Thymus (tissue), 11 donors: ENCODE measurements at regions not wholly inside any gene's neighbourhood (a gene's known extent, or its start where the extent isn't known, plus 50 kb on each side); places are given as distances from the start of the nearest gene placed in this dataset.

Experiments
- DNase-seq, 9 donors: peaks; one replicate each; pipeline ENCODE4 v3.0.0-alpha.2; 2013; ENCODE audit warnings: low spot score in 9 of 9, low read depth in 6 of 9, missing footprints in 1 of 9
- H3K27ac ChIP-seq, 2 donors: one replicate each; pipeline ENCODE4 v1.5.1; 2013; ENCODE audit warnings: control low read depth in 1 of 2, low read depth in 1 of 2, low read length in 1 of 2, mild to moderate bottlenecking in 1 of 2, moderate library complexity in 1 of 2
- H3K27me3 ChIP-seq, 2 donors: one replicate each; pipeline ENCODE4 v1.5.1; 2013; ENCODE audit warnings: low read length in 1 of 2; ENCODE audit not compliant: control insufficient read depth in 2 of 2, insufficient read depth in 1 of 2
- H3K36me3 ChIP-seq, 2 donors: one replicate each; pipeline ENCODE4 v1.5.1; 2013; ENCODE audit warnings: low read length in 1 of 2, mild to moderate bottlenecking in 1 of 2, moderate library complexity in 1 of 2; ENCODE audit not compliant: control insufficient read depth in 2 of 2, insufficient read depth in 2 of 2
- H3K4me1 ChIP-seq, 2 donors: one replicate each; pipeline ENCODE4 v1.5.1; 2013; ENCODE audit warnings: low read length in 2 of 2; ENCODE audit not compliant: control insufficient read depth in 2 of 2, insufficient read depth in 2 of 2
- H3K4me3 ChIP-seq, 2 donors: one replicate each; pipeline ENCODE4 v1.5.1; 2013; ENCODE audit warnings: low read length in 2 of 2, control low read depth in 1 of 2, mild to moderate bottlenecking in 1 of 2
- H3K9me3 ChIP-seq, 2 donors: one replicate each; pipeline ENCODE4 v1.5.1; 2013; ENCODE audit warnings: low read length in 1 of 2, mild to moderate bottlenecking in 1 of 2; ENCODE audit not compliant: control insufficient read depth in 2 of 2, insufficient read depth in 1 of 2
- WGBS: extraction: QIAGEN DNeasy Blood & Tissue Kit; methylation state at CpG from one replicate; pipeline ENCODE4 v1.1.7; 2013; 5-methylcytosine and 5-hydroxymethylcytosine counted together
- donor health status: healthy.

DNA sequence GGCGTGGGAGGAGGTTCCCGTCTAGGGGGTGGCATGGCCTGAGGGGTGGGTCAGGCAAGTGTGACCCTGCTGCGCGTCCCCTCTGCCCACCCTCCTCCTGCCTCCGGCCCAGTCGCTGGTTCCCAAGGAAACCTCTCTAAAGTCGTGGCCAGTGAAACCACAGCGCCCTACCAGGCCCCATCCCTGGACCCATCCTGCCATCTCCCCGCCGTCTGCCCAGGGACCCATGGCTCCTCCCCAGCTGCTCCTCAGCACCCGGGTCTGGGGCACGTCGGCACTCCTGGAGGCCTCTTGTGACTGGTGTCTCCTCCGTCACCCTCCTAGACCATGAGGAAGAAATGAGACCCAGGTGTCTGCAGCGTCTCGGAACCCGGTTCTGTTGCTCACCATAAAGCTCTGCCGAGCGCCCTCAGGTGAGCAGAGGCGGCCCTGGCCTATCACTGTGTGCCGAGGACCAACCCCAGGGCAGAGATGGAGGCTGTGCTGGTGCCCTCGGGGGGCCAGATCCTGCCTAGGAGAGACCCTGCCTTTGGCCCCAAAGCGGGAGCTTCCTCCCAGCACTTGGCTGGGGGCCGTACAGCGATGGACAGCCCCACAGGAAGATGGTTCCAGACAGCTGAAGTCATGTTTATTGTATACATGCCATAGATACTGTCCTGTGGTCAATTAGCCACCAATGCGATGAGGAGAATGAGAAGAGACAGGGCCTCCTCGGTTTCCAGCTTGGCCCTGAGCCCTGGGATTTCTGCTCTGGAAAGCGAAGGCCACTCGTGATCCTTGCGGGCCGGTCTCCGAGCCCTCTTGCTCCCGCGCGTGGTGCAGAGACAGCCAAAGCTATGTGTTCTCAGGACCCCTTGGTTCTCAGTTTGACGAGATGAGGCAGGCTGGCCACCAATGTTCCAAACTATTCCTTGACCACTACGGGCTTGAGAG lies 222.5 kb upstream of the RTL1 start:
- peaks cover 0 to 7% of the 10 kb centered on the region in 2 donors for H3K27me3 ChIP-seq
- no peaks in the 10 kb centered on the region for H3K36me3 ChIP-seq
- H3K4me3 ChIP-seq = no peak overlapping the region
- H3K27ac ChIP-seq = no peak overlapping the region
- 95% methylated on average over 37 of the region's 37 CpGs for WGBS
- DNase-seq = no peak
- H3K4me1 ChIP-seq = peaks cover 2 to 30% of the 10 kb centered on the region in 2 donors
- H3K9me3 ChIP-seq = no peaks in the 10 kb centered on the region

DNA sequence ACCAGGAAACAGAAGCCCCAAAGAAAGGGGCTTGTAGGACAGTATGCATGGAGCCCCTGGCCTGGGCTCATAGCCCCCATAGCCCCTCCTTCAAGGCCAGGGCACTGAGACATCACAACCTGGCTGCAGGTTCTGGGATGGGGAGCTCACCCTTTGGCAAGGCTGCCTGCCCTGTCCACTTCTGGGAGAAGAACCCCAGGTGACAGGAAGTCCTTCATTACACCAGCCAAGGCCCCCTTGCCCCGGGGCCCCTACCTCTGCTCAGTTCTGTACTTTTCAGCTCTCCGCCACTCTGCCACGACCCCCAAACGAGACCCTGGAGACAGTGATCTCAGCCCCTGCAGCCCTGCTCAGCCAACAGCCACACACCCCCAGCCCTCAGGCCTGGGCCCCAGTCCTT lies 223.2 kb upstream of the RTL1 start:
- Histone ChIP-seq H3K27me3 (peaks cover 0 to 7% of the 10 kb centered on the region in 2 donors), H3K4me1 (peaks cover 0 to 30% of the 10 kb centered on the region in 2 donors), H3K36me3 (no peaks in the 10 kb centered on the region), H3K4me3 (no peak overlapping the region), H3K27ac (no peak overlapping the region), H3K9me3 (no peaks in the 10 kb centered on the region)
- WGBS = 97% methylated on average over 4 of the region's 4 CpGs
- DNase-seq = no peak

DNA sequence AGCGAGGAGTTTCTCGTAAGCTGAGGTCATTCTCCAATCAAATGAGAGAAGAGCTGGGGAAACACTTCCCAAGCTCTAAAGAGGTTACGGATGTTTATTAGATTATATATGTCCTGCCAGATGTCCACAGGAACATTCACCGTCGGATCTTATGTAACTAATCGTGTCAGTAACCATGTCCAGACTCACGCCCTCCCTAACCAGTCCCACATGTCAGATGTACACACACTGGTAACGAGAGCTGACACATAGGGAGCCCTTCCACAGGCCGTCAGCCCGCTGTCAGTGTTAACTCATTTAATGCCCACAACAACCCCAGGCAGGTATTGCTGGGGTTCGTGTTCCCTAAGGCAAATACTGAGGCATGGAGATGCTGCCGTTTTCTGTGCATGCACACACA lies 223.7 kb upstream of the RTL1 start:
- no peaks in the 10 kb centered on the region for H3K9me3 ChIP-seq
- WGBS = 93% methylated on average over 12 of the region's 12 CpGs

DNA sequence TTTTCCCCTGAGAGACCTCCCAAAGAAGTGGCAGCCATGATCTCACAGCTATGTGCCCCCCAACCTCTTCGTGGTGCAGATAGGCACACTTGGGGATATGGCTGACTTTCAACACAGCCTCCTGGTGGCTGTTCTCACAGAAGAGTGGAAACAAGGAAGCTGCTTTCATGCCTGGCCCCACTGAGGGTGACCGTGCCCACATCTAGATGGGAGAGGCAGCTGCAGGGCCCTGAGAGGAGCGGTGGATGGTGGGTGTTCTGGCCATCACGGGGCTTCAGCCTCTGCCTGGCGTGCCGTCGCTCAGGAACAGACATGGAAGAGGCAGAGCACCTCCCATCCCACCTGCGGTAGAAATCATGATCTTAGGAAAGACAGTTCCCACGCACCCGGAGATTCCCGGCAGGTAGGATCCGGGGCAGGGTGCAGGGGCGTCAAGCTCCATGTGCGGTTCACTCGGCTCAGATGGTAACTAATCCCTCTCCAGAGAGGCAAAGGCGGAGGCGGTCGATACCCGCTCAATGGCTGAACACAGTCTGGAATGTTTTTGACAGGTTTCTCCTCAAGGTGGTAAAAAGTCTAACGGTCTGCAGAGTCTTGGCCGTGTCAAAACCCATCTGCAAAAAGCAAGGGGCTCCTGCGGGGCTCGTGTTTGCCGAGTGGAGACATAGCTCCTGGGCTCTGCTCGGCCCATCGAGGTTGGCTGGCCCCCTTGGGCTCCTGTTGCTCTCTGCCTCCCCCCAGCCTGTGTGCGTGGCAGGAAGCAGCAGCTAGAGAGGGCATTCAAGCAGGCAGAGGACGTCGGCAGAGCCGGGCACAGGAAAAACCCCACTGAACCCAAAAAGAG lies 225.2 kb upstream of the RTL1 start:
- Histone ChIP-seq H3K4me3 (no peak overlapping the region), H3K36me3 (no peaks in the 10 kb centered on the region), H3K27me3 (peaks cover 0 to 7% of the 10 kb centered on the region in 2 donors), H3K9me3 (peaks cover 0 to 2% of the 10 kb centered on the region in 2 donors), H3K4me1 (peaks cover 0 to 22% of the 10 kb centered on the region in 2 donors), H3K27ac (no peak overlapping the region)
- WGBS = 73% methylated on average over 30 of the region's 30 CpGs
- DNase-seq = no peak

More for the DNA sequence above, 223.7 kb upstream of the RTL1 start:
- Histone ChIP-seq H3K27me3 (peaks cover 0 to 7% of the 10 kb centered on the region in 2 donors), H3K4me1 (peaks cover 0 to 28% of the 10 kb centered on the region in 2 donors), H3K36me3 (no peaks in the 10 kb centered on the region), H3K4me3 (no peak overlapping the region), H3K27ac (no peak overlapping the region)
- DNase-seq = no peak

GRCh38 chr14:101129521-101130167 lies 226.1 kb upstream of the RTL1 start:
- WGBS = 87% methylated on average over 6 of the region's 6 CpGs
- Histone ChIP-seq H3K4me1 (peaks cover 0 to 27% of the 10 kb centered on the region in 2 donors), H3K27me3 (peaks cover 0 to 13% of the 10 kb centered on the region in 2 donors), H3K36me3 (no peaks in the 10 kb centered on the region), H3K9me3 (peaks cover 2 to 3% of the 10 kb centered on the region in 2 donors), H3K4me3 (no peak overlapping the region), H3K27ac (no peak overlapping the region)
- no peak for DNase-seq

DNA sequence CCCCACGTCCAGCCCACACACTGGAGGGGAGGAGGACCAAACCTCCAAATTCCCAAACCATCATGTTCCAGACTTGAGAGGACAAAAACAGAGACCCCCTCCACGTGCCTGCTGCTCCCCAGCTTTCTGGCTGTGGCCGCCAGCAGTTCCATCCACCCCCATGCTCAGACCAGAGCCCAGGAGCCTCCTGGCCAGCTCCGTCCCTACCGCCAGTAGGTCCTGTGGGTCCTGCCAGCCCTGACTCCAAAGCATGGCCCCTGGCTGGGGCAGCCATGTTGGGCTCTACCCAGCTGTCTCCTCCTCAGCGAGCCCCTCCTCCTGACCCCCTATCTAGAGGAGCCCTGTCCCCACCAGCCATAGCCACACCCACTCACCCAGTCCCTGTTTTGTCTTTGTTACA lies 227.3 kb upstream of the RTL1 start:
- peaks cover 0 to 38% of the 10 kb centered on the region in 2 donors for H3K4me1 ChIP-seq
- no peak for DNase-seq

DNA sequence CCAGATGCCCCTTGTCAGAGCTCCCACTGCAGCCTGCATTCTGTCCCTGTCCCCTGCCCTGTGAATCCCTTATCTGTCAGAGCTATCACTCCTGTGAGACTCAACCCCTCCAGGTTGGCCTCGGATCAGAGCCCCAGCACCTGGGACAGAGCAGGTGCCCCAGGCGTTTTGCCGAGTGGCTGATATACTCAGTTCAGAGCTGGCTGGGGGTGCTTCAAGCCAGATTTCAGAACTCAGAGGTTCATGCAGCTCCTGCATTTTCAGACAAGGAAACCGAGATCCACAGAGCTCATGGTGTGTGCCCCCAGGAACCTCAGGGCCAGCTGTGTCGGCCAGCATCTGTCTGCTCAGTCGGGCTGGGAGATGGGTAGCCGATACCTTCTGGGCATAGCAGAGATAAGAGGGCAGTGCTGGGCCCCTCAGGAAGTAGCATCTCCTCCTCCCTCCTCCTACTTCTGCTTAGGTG lies 228.0 kb upstream of the RTL1 start:
- Histone ChIP-seq H3K27ac (no peak overlapping the region), H3K36me3 (no peaks in the 10 kb centered on the region), H3K27me3 (peaks cover 0 to 16% of the 10 kb centered on the region in 2 donors), H3K4me3 (no peak overlapping the region), H3K4me1 (peaks cover 0 to 42% of the 10 kb centered on the region in 2 donors), H3K9me3 (peaks cover 2 to 3% of the 10 kb centered on the region in 2 donors)
- WGBS = 67% methylated on average over 7 of the region's 7 CpGs
- no peak for DNase-seq

More for the DNA sequence above, 227.3 kb upstream of the RTL1 start:
- Histone ChIP-seq H3K9me3 (peaks cover 2 to 3% of the 10 kb centered on the region in 2 donors), H3K36me3 (no peaks in the 10 kb centered on the region), H3K4me3 (no peak overlapping the region), H3K27me3 (peaks cover 0 to 16% of the 10 kb centered on the region in 2 donors), H3K27ac (no peak overlapping the region)
- WGBS = 97% methylated on average over 6 of the region's 6 CpGs

DNA sequence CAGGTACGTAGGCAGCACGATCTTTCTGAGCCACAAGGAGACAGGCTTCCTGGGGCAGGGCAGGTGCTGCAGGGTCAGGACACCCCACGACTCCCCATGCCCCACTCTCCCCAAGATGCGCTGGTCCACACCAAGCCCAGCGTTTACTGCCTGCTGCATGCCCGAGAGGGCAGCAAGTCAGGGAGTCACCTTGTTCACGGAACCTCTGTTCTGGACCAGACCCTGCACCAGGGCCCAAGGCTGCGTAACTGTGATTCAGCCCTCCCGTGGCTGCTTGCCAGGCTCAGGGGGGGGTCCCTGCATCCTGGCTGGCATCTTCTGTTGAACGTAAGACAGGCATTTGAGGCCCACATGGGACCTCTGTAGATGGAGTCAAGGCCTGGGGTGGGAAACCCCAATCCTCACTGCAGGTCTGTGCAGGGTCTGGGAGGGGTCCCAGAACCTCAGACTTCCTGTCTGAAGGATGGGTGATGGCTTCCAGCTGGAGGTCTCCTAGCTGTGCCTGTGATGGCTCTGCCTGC lies 228.6 kb upstream of the RTL1 start:
- peaks cover 0 to 16% of the 10 kb centered on the region in 2 donors for H3K27me3 ChIP-seq
- 87% methylated on average over 10 of the region's 10 CpGs for WGBS
- DNase-seq = no peak

More for the DNA sequence above, 228.6 kb upstream of the RTL1 start:
- no peak overlapping the region for H3K27ac ChIP-seq
- H3K36me3 ChIP-seq = no peaks in the 10 kb centered on the region
- H3K4me1 ChIP-seq = peaks cover 0 to 42% of the 10 kb centered on the region in 2 donors
- H3K4me3 ChIP-seq = no peak overlapping the region
- H3K9me3 ChIP-seq = peaks cover 2 to 3% of the 10 kb centered on the region in 2 donors
